GM12878 (cell line): ENCODE measurements at regions not wholly inside any gene's neighbourhood (a gene's known extent, or its start where the extent isn't known, plus 50 kb on each side); places are given as distances from the start of the nearest gene placed in this dataset.

Experiments
- ATAC-seq: fragments of 200-7000 bp; cut with Tn5 transposase; 3 replicates; pipeline ENCODE4 v1.9.1; 2020; ENCODE audit warnings: mild to moderate bottlenecking, moderate library complexity
- BruUV-seq: library from RNA; stranded (reverse); fragments of 400-500 nt; replicated peaks from 2 replicates; lab custom pipeline; 2021; lab: Mats Ljungman, UMichigan
- CTCF ChIA-PET: fragments of 300-600 bp; sonication (Branson Sonifier 250); formaldehyde crosslinking; extraction: SDS; loops from one replicate; lab custom pipeline; 2021; ENCODE audit warnings: inconsistent platforms; lab: Yijun Ruan, JAX
- POLR2A ChIA-PET: fragments of 350-600 bp; formaldehyde crosslinking; extraction: SDS; loops from one replicate; lab custom pipeline; 2021; ENCODE audit warnings: inconsistent platforms; lab: Charles Lee
- RAD21 ChIA-PET: fragments of 300-600 bp; sonication (Branson Sonifier 250); formaldehyde crosslinking; loops from one replicate; lab custom pipeline; 2023; ENCODE audit warnings: antibody characterized with exemption; ENCODE audit not compliant: unreplicated experiment; lab: Charles Lee
- SMC1A ChIA-PET: fragments of 300-600 bp; sonication (Branson Sonifier 250); formaldehyde crosslinking; loops from one replicate; lab custom pipeline; 2023; ENCODE audit not compliant: unreplicated experiment, uncharacterized antibody; lab: Charles Lee
- DNase-seq: peaks from one replicate; pipeline ENCODE4 v3.0.0-alpha.2; 2011; ENCODE audit warnings: low read depth, low spot score
- FAIRE-seq: peaks from 3 replicates; lab custom pipeline; 2011; peaks lifted over from hg19 to GRCh38; lab: Jason Lieb, UNC
- H2AFZ ChIP-seq: 2 replicates; pipeline ENCODE4 v1.6.0; 2011; ENCODE audit warnings: low read depth, low read length, control low read depth; ENCODE audit not compliant: control insufficient read depth
- H3K27ac ChIP-seq: 2 replicates; pipeline ENCODE4 v1.5.1; 2011; ENCODE audit warnings: control low read depth; ENCODE audit not compliant: control insufficient read depth, insufficient read depth
- H3K27me3 ChIP-seq, 2 experiments: replicated peaks in 1 of 2; 2 replicates each; pipeline versions ENCODE4 v1.6.0 to v1.6.1; 2011; ENCODE audit warnings: low read length in 1 of 2; ENCODE audit not compliant: control insufficient read depth in 2 of 2, insufficient read depth in 2 of 2
- H3K36me3 ChIP-seq, 2 experiments: 2 replicates each; pipeline ENCODE4 v1.5.1; 2011; ENCODE audit warnings: low read length in 1 of 2; ENCODE audit not compliant: control insufficient read depth in 2 of 2, insufficient read depth in 2 of 2
- H3K4me1 ChIP-seq: 2 replicates; pipeline ENCODE4 v1.6.1; 2011; ENCODE audit warnings: mild to moderate bottlenecking, low read length, moderate library complexity, mixed read lengths; ENCODE audit not compliant: control insufficient read depth, insufficient read depth
- H3K4me2 ChIP-seq: 2 replicates; pipeline ENCODE4 v1.6.0; 2011; ENCODE audit warnings: control low read depth; ENCODE audit not compliant: control insufficient read depth, insufficient read depth
- H3K4me3 ChIP-seq: fragments of 200-600 bp; sonication (generic); 2 replicates; pipeline ENCODE4 v1.5.1; 2016
- H3K79me2 ChIP-seq: 2 replicates; pipeline ENCODE4 v1.6.0; 2011; ENCODE audit warnings: low read length; ENCODE audit not compliant: control insufficient read depth, insufficient read depth
- H3K9ac ChIP-seq: 2 replicates; pipeline ENCODE4 v1.8.0; 2011; ENCODE audit warnings: low read length, control low read depth, mixed read lengths; ENCODE audit not compliant: control insufficient read depth, insufficient read depth
- H3K9me3 ChIP-seq: replicated peaks from 3 replicates; pipeline ENCODE4 v1.5.1; 2011; ENCODE audit warnings: mild to moderate bottlenecking, low read length; ENCODE audit not compliant: control insufficient read depth, insufficient read depth
- H4K20me1 ChIP-seq: 2 replicates; pipeline ENCODE4 v1.6.0; 2011; ENCODE audit not compliant: control insufficient read depth, insufficient read depth
- EZH2 ChIP-seq: IDR thresholded peaks from 2 replicates; pipeline ENCODE4 v1.6.1; 2012; ENCODE audit warnings: low read depth, mild to moderate bottlenecking, control low read depth, inconsistent platforms, low read length, borderline replicate concordance; ENCODE audit not compliant: control insufficient read depth
- KAT2A ChIP-seq: conservative IDR thresholded peaks from 2 replicates; pipeline ENCODE4 v1.6.1; 2011; ENCODE audit warnings: low read depth, low read length; ENCODE audit not compliant: control insufficient read depth
- KLF5 ChIP-seq: fragments of 450-650 bp; IDR thresholded peaks from 2 replicates; pipeline ENCODE4 v1.6.1; 2014; ENCODE audit warnings: mild to moderate bottlenecking; ENCODE audit not compliant: partially characterized antibody
- MTA3 ChIP-seq: IDR thresholded peaks from 2 replicates; pipeline ENCODE4 v1.6.1; 2012; ENCODE audit warnings: low read length, inconsistent platforms, borderline replicate concordance
- MYC ChIP-seq: IDR thresholded peaks from 2 replicates; pipeline ENCODE4 v1.6.1; 2011; ENCODE audit warnings: mild to moderate bottlenecking, low read length, moderate library complexity, inconsistent platforms; ENCODE audit not compliant: insufficient read depth, insufficient replicate concordance, insufficient read length, severe bottlenecking
- PAX8 ChIP-seq: fragments of 450-650 bp; IDR thresholded peaks from 2 replicates; pipeline ENCODE4 v1.6.1; 2017; ENCODE audit warnings: mild to moderate bottlenecking, moderate library complexity
- TAF1 ChIP-seq: IDR thresholded peaks from 2 replicates; pipeline ENCODE4 v1.6.1; 2011; ENCODE audit warnings: mild to moderate bottlenecking, low read depth, low read length, borderline replicate concordance
- ZBTB11 ChIP-seq: fragments of 450-650 bp; formaldehyde crosslinking; IDR thresholded peaks from 2 replicates; pipeline ENCODE4 v1.5.0; 2022; ENCODE audit warnings: mild to moderate bottlenecking, missing genetic modification characterization
- whole genome bisulfite sequencing: methylation state at CpG from one replicate; pipeline ENCODE4 v1.1.6; 2016; ENCODE audit warnings: low lambda C conversion rate; ENCODE audit not compliant: insufficient replicate concordance, insufficient coverage; ENCODE audit errors: missing lambda C conversion rate; 5-methylcytosine and 5-hydroxymethylcytosine counted together
- in situ Hi-C: fragments of 300-500 bp; cut with MboI; formaldehyde crosslinking; loops from 9 replicates; pipeline ENCODE4 v1.14.3; 2018; ENCODE audit warnings: mixed read lengths
- intact Hi-C: fragments of 100-400 bp; cut with micrococcal nuclease; formaldehyde crosslinking; loops from one replicate; pipeline ENCODE4 v1.14.2; 2022; ENCODE audit not compliant: unreplicated experiment
- TF ChIP-seq, protein P1 (sequence below): fragments of 450-650 bp; conservative IDR thresholded peaks from 2 replicates; pipeline ENCODE4 v1.6.1; 2017; ENCODE audit warnings: mild to moderate bottlenecking, moderate library complexity
- TF ChIP-seq, protein P2 (sequence below): IDR thresholded peaks from 2 replicates; pipeline ENCODE4 v1.6.1; 2012; ENCODE audit warnings: low read depth, low read length, improper control_type of control experiment

DNA sequence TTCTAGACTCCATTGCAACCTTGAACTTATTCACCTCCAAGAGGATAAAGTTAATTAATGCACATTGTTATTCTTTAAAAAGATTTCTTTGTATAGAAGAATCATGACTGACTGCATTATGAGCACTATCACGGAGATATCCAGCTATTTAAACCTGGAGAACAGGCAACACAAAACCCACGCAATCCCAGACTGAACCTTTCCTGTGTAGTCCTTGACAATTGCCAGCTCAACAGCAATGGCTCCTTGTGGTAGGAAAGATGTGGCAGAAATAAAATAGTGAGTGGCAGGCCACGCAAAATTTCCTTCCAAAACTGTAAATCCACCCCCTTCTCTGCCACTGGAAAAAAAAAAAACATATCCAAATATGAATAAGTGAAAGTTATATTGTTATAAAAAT is 573.7 kb downstream of the EPHB1 start:
- POLR2A ChIA-PET = no interaction called here
- Histone ChIP-seq H3K4me3 (no peak overlapping the region), H4K20me1 (no peaks in the 10 kb centered on the region), H3K79me2 (no peaks in the 10 kb centered on the region), H2AFZ (no peak overlapping the region), H3K9me3 (no peaks in the 10 kb centered on the region), H3K9ac (no peak overlapping the region), H3K4me1 (no peaks in the 10 kb centered on the region), H3K36me3 (no peaks in the 10 kb centered on the region), H3K27ac (no peak overlapping the region), H3K27me3 (no peaks in the 10 kb centered on the region), H3K4me2 (no peak overlapping the region)
- RAD21 ChIA-PET = interaction anchor here (1.2 kb wide), 1 partner anchor 574 kb away, joined by 4 read pairs; the partner anchor contains the start of gene EPHB1
- DNase-seq (no peak), ATAC-seq (no peak), FAIRE-seq (no peak)
- CTCF ChIA-PET = interaction anchor here (0.8 kb wide), 1 partner anchor 8 kb away, joined by 3 read pairs; no protein-coding TSS in a partner anchor
- WGBS = 11% methylated on average over 3 of the region's 3 CpGs
- intact Hi-C loops (no loop called here), in situ Hi-C loops (no loop called here)
- SMC1A ChIA-PET = interaction anchor here (0.9 kb wide), 1 partner anchor 9 kb away, joined by 3 read pairs; no protein-coding TSS in a partner anchor
- TF ChIP-seq KLF5 (no peak), KAT2A (no peak), MTA3 (no peak), ZBTB11 (CRISPR knock-in tag) (no peak), TAF1 (no peak), EZH2 (no peak), PAX8 (no peak), MYC (no peak)
- TF ChIP-seq, protein P1, sequence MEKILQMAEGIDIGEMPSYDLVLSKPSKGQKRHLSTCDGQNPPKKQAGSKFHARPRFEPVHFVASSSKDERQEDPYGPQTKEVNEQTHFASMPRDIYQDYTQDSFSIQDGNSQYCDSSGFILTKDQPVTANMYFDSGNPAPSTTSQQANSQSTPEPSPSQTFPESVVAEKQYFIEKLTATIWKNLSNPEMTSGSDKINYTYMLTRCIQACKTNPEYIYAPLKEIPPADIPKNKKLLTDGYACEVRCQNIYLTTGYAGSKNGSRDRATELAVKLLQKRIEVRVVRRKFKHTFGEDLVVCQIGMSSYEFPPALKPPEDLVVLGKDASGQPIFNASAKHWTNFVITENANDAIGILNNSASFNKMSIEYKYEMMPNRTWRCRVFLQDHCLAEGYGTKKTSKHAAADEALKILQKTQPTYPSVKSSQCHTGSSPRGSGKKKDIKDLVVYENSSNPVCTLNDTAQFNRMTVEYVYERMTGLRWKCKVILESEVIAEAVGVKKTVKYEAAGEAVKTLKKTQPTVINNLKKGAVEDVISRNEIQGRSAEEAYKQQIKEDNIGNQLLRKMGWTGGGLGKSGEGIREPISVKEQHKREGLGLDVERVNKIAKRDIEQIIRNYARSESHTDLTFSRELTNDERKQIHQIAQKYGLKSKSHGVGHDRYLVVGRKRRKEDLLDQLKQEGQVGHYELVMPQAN = no peak
- TF ChIP-seq, protein P2, sequence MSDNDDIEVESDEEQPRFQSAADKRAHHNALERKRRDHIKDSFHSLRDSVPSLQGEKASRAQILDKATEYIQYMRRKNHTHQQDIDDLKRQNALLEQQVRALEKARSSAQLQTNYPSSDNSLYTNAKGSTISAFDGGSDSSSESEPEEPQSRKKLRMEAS = no peak
- BruUV-seq = no TSS peak
